Heart right ventricle (tissue), 16 donors: ENCODE measurements at regions not wholly inside any gene's neighbourhood (a gene's known extent, or its start where the extent isn't known, plus 50 kb on each side); places are given as distances from the start of the nearest gene placed in this dataset.

Source experiments
- ATAC-seq, 8 donors: fragments of 200-7000 bp; cut with Tn5 transposase; one replicate each; pipeline ENCODE4 v1.9.1; 2020; ENCODE audit warnings: mild to moderate bottlenecking in 8 of 8, moderate library complexity in 8 of 8, moderate number of reproducible peaks in 1 of 8
- DNase-seq, 2 donors: peaks; one replicate each; pipeline ENCODE4 v3.0.0-alpha.2; 2020
- H3K27ac ChIP-seq, 10 donors: fragments of 200-600 bp; sonication (generic) in 2 of 10; one replicate each; pipeline versions ENCODE4 v1.5.0 to v1.8.0; 2020 to 2022; ENCODE audit warnings: mild to moderate bottlenecking in 3 of 10
- H3K27me3 ChIP-seq, 7 donors: fragments of 200-600 bp; one replicate each; pipeline ENCODE4 v1.8.0; 2021 to 2022; ENCODE audit warnings: mild to moderate bottlenecking in 2 of 7
- H3K36me3 ChIP-seq, 9 donors: fragments of 200-600 bp; sonication (generic) in 1 of 9; one replicate each; pipeline versions ENCODE4 v1.5.0 to v1.8.0; 2020 to 2022; ENCODE audit warnings: mild to moderate bottlenecking in 2 of 9
- H3K4me1 ChIP-seq, 9 donors: fragments of 200-600 bp; sonication (generic) in 1 of 9; one replicate each; pipeline versions ENCODE4 v1.5.0 to v1.8.0; 2020 to 2022; ENCODE audit warnings: mild to moderate bottlenecking in 4 of 9
- H3K4me3 ChIP-seq, 10 donors: fragments of 200-600 bp; sonication (generic) in 2 of 10; one replicate each; pipeline versions ENCODE4 v1.5.0 to v1.8.0; 2020 to 2022; ENCODE audit warnings: mild to moderate bottlenecking in 7 of 10, moderate library complexity in 2 of 10
- H3K9me3 ChIP-seq, 11 donors: fragments of 200-600 bp in 10 of 11; sonication (generic) in 2 of 11; one replicate each; pipeline versions ENCODE4 v1.5.0 to v1.8.0; 2013 to 2022; ENCODE audit warnings: mild to moderate bottlenecking in 2 of 11, control low read depth in 1 of 11, moderate library complexity in 1 of 11
- CTCF ChIP-seq, 9 donors: fragments of 200-600 bp; sonication (generic) in 2 of 9; IDR thresholded peaks; one replicate each; pipeline versions ENCODE4 v1.5.0 to v1.8.0; 2021 to 2022; ENCODE audit warnings: antibody characterized with exemption in 9 of 9, mild to moderate bottlenecking in 5 of 9, moderate library complexity in 1 of 9
- WGBS, 2 donors: extraction: QIAGEN DNeasy Blood & Tissue Kit; methylation state at CpG; one replicate each; pipeline ENCODE4 v1.1.7; 2013; ENCODE audit warnings: inconsistent platforms in 1 of 2; 5-methylcytosine and 5-hydroxymethylcytosine counted together
- intact Hi-C, 10 donors: fragments of 100-400 bp; cut with DNase I; formaldehyde crosslinking; loops; one replicate each; pipeline versions ENCODE4 v1.11.1 to v1.14.2; 2022
- donor health status: Arrhythmogenic right ventricular cardiomyopathy.
- donor health status: ischemic (EF 13 %, LVEDD 7.1; RV severe dilation, severe dysfunction).
- donor health status: healthy with polysubstance abuse.
- donor health status: DM: no; HTN: yes; CAD: no.
- donor health status: DM: no; HTN: no; CAD: no.
- donor health status: ischemic (EF 25% LVEDD 6.9; RV normal size, moderate dysfunction).
- donor health status: ischemic (EF 25% LVEDD 5.7; RV mildly dilated, moderate dysfunction).
- donor health status: healthy.
- donor health status: DM: yes; HTN: yes; CAD: no.
- donor health status: Ischemic cardiomyopathy.
- donor health status: ischemic (EF 35%, LVEDD 5.7; RV mildly dilated, moderate dysfunction).
- donor health status: nonischemic (EF 11% LVEDD 7.7; RV severe dilation, severe dysfunction).
- donor health status: DM: yes; HTN: yes; CAD: no.
- donor health status: PGD.
- donor health status: ischemic (EF 29% LVEDD 5.4; RV normal size, mild dysfunction).
- donor health status: nonischemic (EF 23%, LVEDD 6.1; RV moderate dilation, normal function).

GRCh38 chr11:70628176-70628854 is 230.0 kb downstream of the CTTN start:
- WGBS, 2 donors: 70 to 71% methylated on average over 19 of the region's 19 CpGs
- ATAC-seq: peak; percentile 25 to 76 (median 55)
- intact Hi-C loops: no loop called here
- Histone ChIP-seq H3K27ac (peak overlapping the region in 7 of 10 donors; percentile 22 to 83 (median 76)), H3K9me3 (no peaks in the 10 kb centered on the region), H3K27me3 (peaks cover 0 to 22% (median 5%) of the 10 kb centered on the region in 7 donors), H3K4me1 (peaks cover 0 to 19% (median 4%) of the 10 kb centered on the region in 9 donors), H3K4me3 (peak overlapping the region in 2 of 10 donors; percentile 2 to 22), H3K36me3 (no peaks in the 10 kb centered on the region)
- no peak for DNase-seq
- no peak for TF ChIP-seq CTCF (IDR thresholded peaks at IDR 0.05)

DNA sequence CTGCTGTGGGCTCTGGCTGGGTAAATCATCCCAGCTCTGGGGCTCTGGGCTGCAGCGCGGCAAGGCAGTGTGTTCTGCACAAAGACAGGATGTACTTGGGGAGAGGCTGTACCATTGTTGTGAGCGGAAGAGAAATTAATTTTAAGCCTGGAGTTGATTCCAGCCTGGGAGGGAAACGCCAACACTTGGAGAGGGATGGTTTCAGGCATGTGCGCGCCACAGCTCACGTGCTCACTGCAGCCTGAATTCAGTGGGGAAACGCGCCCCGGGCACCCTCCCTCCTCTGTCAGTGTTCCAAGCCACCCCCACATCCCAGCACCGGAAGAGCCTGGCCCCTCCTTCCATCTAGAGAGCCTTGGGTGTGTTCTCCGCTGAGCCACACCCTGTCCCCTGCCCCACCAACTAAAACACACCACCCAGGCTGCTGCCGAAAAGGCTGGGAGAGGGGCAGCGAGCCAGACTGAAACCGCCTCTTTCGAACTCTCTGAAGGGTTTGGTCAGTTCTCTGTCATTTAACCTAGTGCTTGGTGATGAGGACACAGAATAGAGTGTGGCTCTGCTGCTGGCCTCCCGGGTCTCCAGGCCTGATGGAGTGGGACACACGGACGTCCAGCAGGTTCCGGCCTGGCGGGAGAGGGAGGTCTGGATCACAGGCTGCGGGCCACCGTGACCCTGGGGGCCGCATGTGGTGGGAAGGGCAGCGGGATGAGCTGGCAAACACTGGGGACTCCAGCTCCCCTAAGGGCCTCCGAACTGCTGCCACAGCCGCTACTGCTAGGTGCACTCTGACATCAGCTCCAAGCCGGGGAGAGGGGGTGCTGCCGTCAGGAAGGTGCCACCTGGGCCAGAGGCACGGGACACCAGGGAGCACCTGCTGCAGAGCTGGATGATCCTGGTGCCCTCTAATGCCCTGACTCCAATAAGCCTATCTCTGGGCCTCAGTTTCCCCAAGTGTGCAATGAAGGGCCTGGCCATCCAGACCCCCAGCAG is 230.8 kb downstream of the CTTN start:
- H3K4me1 ChIP-seq: peaks cover 0 to 19% (median 4%) of the 10 kb centered on the region in 9 donors
- intact Hi-C loops: no loop called here
- 43 to 55% methylated on average over 30 of the region's 30 CpGs for WGBS, 2 donors
- peak overlapping the region in 2 of 10 donors; percentile 2 to 22 for H3K4me3 ChIP-seq
- TF ChIP-seq CTCF (IDR thresholded peaks at IDR 0.05): no peak
- ATAC-seq (peak; percentile 72 to 94 (median 88)), DNase-seq (peak; percentile 53 to 66)
- H3K36me3 ChIP-seq: no peaks in the 10 kb centered on the region
- no peaks in the 10 kb centered on the region for H3K9me3 ChIP-seq
- peak overlapping the region in 7 of 10 donors; percentile 31 to 83 (median 76) for H3K27ac ChIP-seq
- peaks cover 0 to 21% (median 5%) of the 10 kb centered on the region in 7 donors for H3K27me3 ChIP-seq

- TF ChIP-seq CTCF (IDR thresholded peaks at IDR 0.05): no peak
- Histone ChIP-seq H3K4me3 (no peak overlapping the region), H3K9me3 (no peaks in the 10 kb centered on the region), H3K27ac (no peak overlapping the region), H3K4me1 (peaks cover 0 to 19% (median 4%) of the 10 kb centered on the region in 9 donors), H3K27me3 (peaks cover 0 to 15% (median 0%) of the 10 kb centered on the region in 7 donors), H3K36me3 (no peaks in the 10 kb centered on the region)
- intact Hi-C loops: no loop called here
- 94 to 96% methylated on average over 9 of the region's 9 CpGs for WGBS, 2 donors
- DNase-seq (no peak), ATAC-seq (no peak)
These were observed 231.7 kb downstream of the CTTN start for GRCh38 chr11:70630068-70630467.
